ENCODE measurements at regions not wholly inside any gene's neighbourhood (a gene's known extent, or its start where the extent isn't known, plus 50 kb on each side); places are given as distances from the start of the nearest gene placed in this dataset.

- no peak for DNase-seq (ENCODE audit: low read depth, low spot score)
Measured at GRCh38 chr7:114755856-114756255, 166.0 kb upstream of the MDFIC start.

GRCh38 chr7:114758661-114759227 is 163.2 kb upstream of the MDFIC start:
- DNase-seq (ENCODE audit: low read depth, low spot score): no peak

- peak; percentile 43 for DNase-seq (ENCODE audit: low read depth, low spot score)
Measured at GRCh38 chr7:114759347-114760062, 162.4 kb upstream of the MDFIC start.

GRCh38 chr7:114760477-114760876 is 161.4 kb upstream of the MDFIC start:
- no peak for DNase-seq (ENCODE audit: low read depth, low spot score)

- no peak for DNase-seq (ENCODE audit: low read depth, low spot score)
Measured at GRCh38 chr7:114761973-114762372, 159.9 kb upstream of the MDFIC start.

- DNase-seq (ENCODE audit: low read depth, low spot score): no peak
Measured at GRCh38 chr7:114765331-114766040, 156.4 kb upstream of the MDFIC start.

GRCh38 chr7:114766041-114766356 is 155.9 kb upstream of the MDFIC start:
- no peak for DNase-seq (ENCODE audit: low read depth, low spot score)

GRCh38 chr7:114777288-114777687 is 144.6 kb upstream of the MDFIC start:
- DNase-seq (ENCODE audit: low read depth, low spot score): no peak

GRCh38 chr7:114783508-114783907 is 138.4 kb upstream of the MDFIC start:
- no peak for DNase-seq (ENCODE audit: low read depth, low spot score)

GRCh38 chr7:114784177-114784576 is 137.7 kb upstream of the MDFIC start:
- DNase-seq (ENCODE audit: low read depth, low spot score): no peak

- DNase-seq (ENCODE audit: low read depth, low spot score): no peak
Measured at GRCh38 chr7:114784746-114785145, 137.1 kb upstream of the MDFIC start.

GRCh38 chr7:114785496-114785895 is 136.4 kb upstream of the MDFIC start:
- DNase-seq (ENCODE audit: low read depth, low spot score): no peak

- no peak for DNase-seq (ENCODE audit: low read depth, low spot score)
Measured at GRCh38 chr7:114786455-114786854, 135.4 kb upstream of the MDFIC start.

- DNase-seq (ENCODE audit: low read depth, low spot score): peak; percentile 8
Measured at GRCh38 chr7:114787556-114787955, 134.3 kb upstream of the MDFIC start.

GRCh38 chr7:114788706-114789105 is 133.2 kb upstream of the MDFIC start:
- no peak for DNase-seq (ENCODE audit: low read depth, low spot score)

GRCh38 chr7:114789161-114789560 is 132.7 kb upstream of the MDFIC start:
- DNase-seq (ENCODE audit: low read depth, low spot score): no peak

- DNase-seq (ENCODE audit: low read depth, low spot score): peak; percentile 76
Measured at GRCh38 chr7:114789871-114790311, 132.0 kb upstream of the MDFIC start.

GRCh38 chr7:114790521-114790920 is 131.4 kb upstream of the MDFIC start:
- no peak for DNase-seq (ENCODE audit: low read depth, low spot score)

- peak; percentile 11 for DNase-seq (ENCODE audit: low read depth, low spot score)
Measured at GRCh38 chr7:114791771-114792170, 130.1 kb upstream of the MDFIC start.

- DNase-seq (ENCODE audit: low read depth, low spot score): no peak
Measured at GRCh38 chr7:114793155-114793845, 128.6 kb upstream of the MDFIC start.

GRCh38 chr7:114795475-114795874 is 126.4 kb upstream of the MDFIC start:
- no peak for DNase-seq (ENCODE audit: low read depth, low spot score)

- no peak for DNase-seq (ENCODE audit: low read depth, low spot score)
Measured at GRCh38 chr7:114799628-114800028, 122.3 kb upstream of the MDFIC start.

Data from astrocyte of the hippocampus (primary cell).